OCI-LY7 (cell line): ENCODE measurements at regions not wholly inside any gene's neighbourhood (a gene's known extent, or its start where the extent isn't known, plus 50 kb on each side); places are given as distances from the start of the nearest gene placed in this dataset.

Source experiments
- BruUV-seq: library from RNA; stranded (reverse); fragments of 400-500 nt; replicated peaks from 2 replicates; lab custom pipeline; 2021; lab: Mats Ljungman, UMichigan
- CTCF ChIA-PET: fragments of 300-600 bp; sonication (Branson Sonifier 250); formaldehyde crosslinking; loops from one replicate; lab custom pipeline; 2022; ENCODE audit warnings: antibody characterized with exemption; ENCODE audit not compliant: unreplicated experiment; lab: Charles Lee
- POLR2A ChIA-PET: fragments of 300-600 bp; sonication (Branson Sonifier 250); formaldehyde crosslinking; loops from one replicate; lab custom pipeline; 2022; ENCODE audit warnings: antibody characterized with exemption; lab: Charles Lee
- DNase-seq: peaks from one replicate; pipeline ENCODE4 v3.0.0-alpha.2; 2015; ENCODE audit warnings: low spot score
- H2AFZ ChIP-seq: fragments of 200-600 bp; sonication (generic), shearing (Covaris generic); 2 replicates; pipeline ENCODE4 v1.6.1; 2014; ENCODE audit warnings: mild to moderate bottlenecking, antibody characterized with exemption, low read length, moderate library complexity
- H3K27ac ChIP-seq: fragments of 200-600 bp; sonication (generic); 2 replicates; pipeline ENCODE4 v1.5.1; 2014; ENCODE audit warnings: mixed run types, low read depth, mild to moderate bottlenecking, moderate library complexity, low read length, inconsistent platforms; ENCODE audit not compliant: poor library complexity, severe bottlenecking
- H3K36me3 ChIP-seq: fragments of 200-600 bp; sonication (generic); 2 replicates; pipeline ENCODE4 v1.6.1; 2014; ENCODE audit warnings: mild to moderate bottlenecking, antibody characterized with exemption, low read length, moderate library complexity, mixed read lengths; ENCODE audit not compliant: insufficient read depth
- H3K4me1 ChIP-seq: fragments of 200-600 bp; sonication (generic); 2 replicates; pipeline ENCODE4 v1.5.1; 2014; ENCODE audit warnings: mild to moderate bottlenecking, low read length; ENCODE audit not compliant: insufficient read depth, poor library complexity, severe bottlenecking
- H3K4me2 ChIP-seq: fragments of 200-600 bp; sonication (generic); 2 replicates; pipeline ENCODE4 v1.6.1; 2014; ENCODE audit warnings: mild to moderate bottlenecking, low read length
- H3K4me3 ChIP-seq: fragments of 200-600 bp; sonication (generic); 2 replicates; pipeline ENCODE4 v1.5.1; 2014; ENCODE audit warnings: mild to moderate bottlenecking, low read depth, low read length; ENCODE audit not compliant: poor library complexity, severe bottlenecking
- H3K79me2 ChIP-seq: fragments of 200-600 bp; sonication (generic); 2 replicates; pipeline ENCODE4 v1.6.1; 2016; ENCODE audit warnings: low read depth, mild to moderate bottlenecking, low read length, moderate library complexity, mixed read lengths; ENCODE audit not compliant: insufficient read depth
- H3K9me2 ChIP-seq: fragments of 200-600 bp; sonication (generic); 2 replicates; pipeline ENCODE4 v1.6.1; 2016; ENCODE audit warnings: mild to moderate bottlenecking, low read length, mixed read lengths; ENCODE audit not compliant: insufficient read depth
- H3K9me3 ChIP-seq: fragments of 200-600 bp; sonication (generic); 2 replicates; pipeline ENCODE4 v1.6.1; 2014; ENCODE audit warnings: mild to moderate bottlenecking, mixed run types, low read length, mixed read lengths
- H4K20me1 ChIP-seq: fragments of 200-600 bp; sonication (generic); 2 replicates; pipeline ENCODE4 v1.6.1; 2014; ENCODE audit warnings: mild to moderate bottlenecking, antibody characterized with exemption, low read length, moderate library complexity, mixed read lengths; ENCODE audit not compliant: insufficient read depth
- CTCF ChIP-seq: fragments of 200-600 bp; sonication (generic); conservative IDR thresholded peaks from 2 replicates; pipeline ENCODE4 v1.5.1; 2014; ENCODE audit warnings: mild to moderate bottlenecking, antibody characterized with exemption, low read length, moderate library complexity, mixed read lengths
- EZH2phosphoT487 ChIP-seq: fragments of 200-600 bp; sonication (generic); IDR thresholded peaks from 2 replicates; pipeline ENCODE4 v1.6.1; 2018; ENCODE audit warnings: low read depth, borderline replicate concordance, mild to moderate bottlenecking, mixed run types, antibody characterized with exemption, low read length, moderate library complexity, mixed read lengths
- intact Hi-C: fragments of 100-400 bp; cut with micrococcal nuclease; formaldehyde crosslinking; loops from one replicate; pipeline ENCODE4 v1.10.0; 2022; ENCODE audit not compliant: unreplicated experiment

DNA sequence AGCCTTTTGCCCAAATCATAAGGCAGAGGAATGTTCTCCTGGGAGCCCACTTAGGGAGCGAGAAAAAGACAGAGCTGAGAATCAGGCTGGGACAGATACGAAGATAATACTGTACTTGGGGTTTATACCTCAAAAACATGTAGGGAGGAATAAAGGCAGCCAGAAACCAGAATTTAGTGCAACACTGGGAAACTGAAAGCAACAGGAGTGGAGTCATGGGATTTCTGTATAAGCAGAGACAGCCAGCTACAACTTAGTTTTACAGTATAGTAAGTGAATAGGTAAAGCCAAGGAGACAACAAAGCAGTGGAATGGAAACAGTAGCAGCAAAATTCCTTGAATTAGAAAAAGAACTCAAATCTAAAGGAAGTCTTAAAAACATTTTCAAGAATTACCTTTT lies 413.2 kb downstream of the FAT4 start:
- no peak for TF ChIP-seq EZH2phosphoT487
- no peak for TF ChIP-seq CTCF
- CTCF ChIA-PET: no interaction called here
- no peaks in the 10 kb centered on the region for H3K4me1 ChIP-seq
- POLR2A ChIA-PET: no interaction called here
- intact Hi-C loops: no loop called here
- no peak overlapping the region for H3K4me3 ChIP-seq
- no peaks in the 10 kb centered on the region for H4K20me1 ChIP-seq
- no peaks in the 10 kb centered on the region for H3K9me3 ChIP-seq
- H2AFZ ChIP-seq: no peak overlapping the region
- no peak overlapping the region for H3K4me2 ChIP-seq
- no peaks in the 10 kb centered on the region for H3K79me2 ChIP-seq
- H3K9me2 ChIP-seq: no peaks in the 10 kb centered on the region
- no peak overlapping the region for H3K27ac ChIP-seq
- no peaks in the 10 kb centered on the region for H3K36me3 ChIP-seq
- BruUV-seq: no TSS peak
- DNase-seq: no peak

- Histone ChIP-seq H3K9me3 (no peaks in the 10 kb centered on the region), H3K4me1 (no peaks in the 10 kb centered on the region), H3K9me2 (no peaks in the 10 kb centered on the region), H3K36me3 (no peaks in the 10 kb centered on the region), H3K79me2 (no peaks in the 10 kb centered on the region), H4K20me1 (no peaks in the 10 kb centered on the region), H3K27ac (no peak overlapping the region), H2AFZ (no peak overlapping the region), H3K4me2 (no peak overlapping the region), H3K4me3 (no peak overlapping the region)
- intact Hi-C loops: no loop called here
- ChIA-PET POLR2A (no interaction called here), CTCF (no interaction called here)
- DNase-seq: no peak
- BruUV-seq: no TSS peak
- TF ChIP-seq EZH2phosphoT487 (no peak), CTCF (no peak)
These were observed 413.8 kb downstream of the FAT4 start for GRCh38 chr4:125728568-125728967.

DNA sequence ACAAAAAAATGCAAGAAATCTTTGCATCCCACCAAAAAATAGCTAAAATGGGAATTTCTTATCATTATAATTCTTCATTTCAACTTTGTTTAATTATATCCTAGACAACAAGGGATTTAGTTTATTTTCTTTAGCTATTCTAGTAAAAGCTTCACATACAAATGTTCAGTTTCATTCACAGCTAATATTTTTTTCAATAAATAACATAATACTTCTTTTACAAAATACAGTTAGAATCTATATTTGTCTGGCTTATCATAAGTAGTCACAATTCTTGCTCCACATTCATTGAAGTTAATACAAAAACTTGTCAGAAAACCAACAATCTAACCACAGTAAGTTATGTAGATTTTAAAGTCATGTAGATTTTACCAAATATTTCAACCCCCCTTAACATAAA lies 414.4 kb downstream of the FAT4 start:
- Histone ChIP-seq H3K27ac (no peak overlapping the region), H4K20me1 (no peaks in the 10 kb centered on the region), H3K79me2 (no peaks in the 10 kb centered on the region), H2AFZ (no peak overlapping the region), H3K4me3 (no peak overlapping the region), H3K9me3 (no peaks in the 10 kb centered on the region), H3K36me3 (no peaks in the 10 kb centered on the region), H3K4me2 (no peak overlapping the region), H3K9me2 (no peaks in the 10 kb centered on the region), H3K4me1 (no peaks in the 10 kb centered on the region)
- BruUV-seq: no TSS peak
- ChIA-PET POLR2A (no interaction called here), CTCF (interaction anchor here (0.6 kb wide), 1 partner anchor 420 kb away, joined by 4 read pairs; no protein-coding TSS in a partner anchor)
- no peak for DNase-seq
- no peak for TF ChIP-seq CTCF
- no peak for TF ChIP-seq EZH2phosphoT487
- intact Hi-C loops: no loop called here
